ENCODE measurements at regions not wholly inside any gene's neighbourhood (a gene's known extent, or its start where the extent isn't known, plus 50 kb on each side); places are given as distances from the start of the nearest gene placed in this dataset.
A peak's percentile ranks its signal among the peaks of the same experiment; 100 is the strongest.

DNA sequence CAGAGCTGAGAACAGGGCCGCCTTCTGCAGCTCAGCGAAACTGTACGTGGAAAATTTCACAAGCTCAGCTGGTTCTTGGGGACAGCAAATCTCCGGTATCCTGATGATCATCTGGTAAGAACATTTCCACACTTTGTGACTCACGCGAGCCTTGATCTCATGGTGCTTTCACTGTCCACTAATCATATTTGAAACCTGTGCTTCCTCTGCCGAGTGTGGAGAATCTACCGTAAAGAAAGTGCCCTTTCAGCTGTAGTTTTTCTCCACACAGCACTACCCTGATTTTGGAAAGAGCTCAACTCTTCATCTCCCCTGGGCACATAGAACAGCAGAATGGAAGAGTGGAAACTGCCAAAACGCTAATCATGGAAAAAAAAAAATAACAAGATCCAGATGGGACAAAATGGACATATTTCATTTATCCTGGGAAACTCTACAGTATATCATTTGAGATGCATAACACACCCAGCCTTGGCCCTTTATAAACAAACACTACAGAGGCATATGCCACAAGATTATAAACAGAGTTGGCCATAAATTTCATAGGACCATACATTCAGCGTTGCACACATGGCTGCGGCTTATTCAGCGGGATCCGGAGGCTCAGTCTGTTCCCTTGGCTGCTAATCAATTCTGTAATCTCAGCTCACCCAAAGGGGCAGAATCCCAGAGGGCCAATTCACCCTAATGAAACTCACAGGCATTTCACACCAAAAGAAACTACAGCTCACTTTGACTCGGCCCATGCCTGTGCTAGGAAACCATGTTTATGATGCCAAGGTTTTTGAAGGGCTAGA lies 434.5 kb downstream of the HDGFL1 start:
- no peaks in the 10 kb centered on the region for H3K4me1 ChIP-seq (ENCODE audit: control insufficient read depth, insufficient read depth, low read length)
- no peak overlapping the region for H3K4me3 ChIP-seq (ENCODE audit: low read depth, low read length)
- H3K36me3 ChIP-seq (ENCODE audit: control insufficient read depth in 2 of 2, insufficient read depth in 1 of 2, low read length in 2 of 2): no peaks in the 10 kb centered on the region
- ChIA-PET POLR2A (no interaction called here), CTCF (interaction anchor here (0.6 kb wide), 1 partner anchor 97 kb away, joined by 3 read pairs; no protein-coding TSS in a partner anchor)
- peak; percentile 56; the same call in 1 of the 2 replicates for TF ChIP-seq ZNF561 (tag by site-specific recombination; IDR thresholded peaks at IDR 0.05; ENCODE audit: borderline replicate concordance)
- TF ChIP-seq FEZF1 (tag by site-specific recombination; IDR thresholded peaks at IDR 0.05): peak; percentile 67
- TF ChIP-seq, protein P1, sequence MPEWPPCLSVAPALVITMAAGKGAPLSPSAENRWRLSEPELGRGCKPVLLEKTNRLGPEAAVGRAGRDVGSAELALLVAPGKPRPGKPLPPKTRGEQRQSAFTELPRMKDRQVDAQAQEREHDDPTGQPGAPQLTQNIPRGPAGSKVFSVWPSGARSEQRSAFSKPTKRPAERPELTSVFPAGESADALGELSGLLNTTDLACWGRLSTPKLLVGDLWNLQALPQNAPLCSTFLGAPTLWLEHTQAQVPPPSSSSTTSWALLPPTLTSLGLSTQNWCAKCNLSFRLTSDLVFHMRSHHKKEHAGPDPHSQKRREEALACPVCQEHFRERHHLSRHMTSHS (tag by site-specific recombination; IDR thresholded peaks at IDR 0.05): no peak
- H3K9me3 ChIP-seq (ENCODE audit: control insufficient read depth, insufficient read depth, low read depth, low read length): no peaks in the 10 kb centered on the region
- H3K27ac ChIP-seq (ENCODE audit: extremely low read depth, low read depth, low read length): no peak overlapping the region

GRCh38 chr6:23006656-23007055 lies 437.3 kb downstream of the HDGFL1 start:
- Histone ChIP-seq H3K27ac (ENCODE audit: extremely low read depth, low read depth, low read length) (no peak overlapping the region), H3K36me3 (ENCODE audit: control insufficient read depth in 2 of 2, insufficient read depth in 1 of 2, low read length in 2 of 2) (no peaks in the 10 kb centered on the region), H3K9me3 (ENCODE audit: control insufficient read depth, insufficient read depth, low read depth, low read length) (no peaks in the 10 kb centered on the region), H3K4me1 (ENCODE audit: control insufficient read depth, insufficient read depth, low read length) (no peaks in the 10 kb centered on the region), H3K4me3 (ENCODE audit: low read depth, low read length) (no peak overlapping the region)
- CTCF ChIA-PET: no interaction called here
- POLR2A ChIA-PET: no interaction called here
- TF ChIP-seq ZNF146 (tag by site-specific recombination; IDR thresholded peaks at IDR 0.05) (no peak), ZNF302 (tag by site-specific recombination; IDR thresholded peaks at IDR 0.05; ENCODE audit: low read depth) (no peak), SCRT2 (tag by site-specific recombination; IDR thresholded peaks at IDR 0.05) (no peak), KLF1 (tag by site-specific recombination; IDR thresholded peaks at IDR 0.05) (no peak), ZNF558 (tag by site-specific recombination; IDR thresholded peaks at IDR 0.05) (no peak), ZNF600 (tag by site-specific recombination; IDR thresholded peaks at IDR 0.05) (no peak), ZFP3 (tag by site-specific recombination; IDR thresholded peaks at IDR 0.05; ENCODE audit: low read depth) (no peak), KLF10 (tag by site-specific recombination; IDR thresholded peaks at IDR 0.05) (no peak), ZBTB8A (tag by site-specific recombination; IDR thresholded peaks at IDR 0.05) (no peak), ZNF10 (tag by site-specific recombination; IDR thresholded peaks at IDR 0.05) (no peak), ZNF658 (tag by site-specific recombination; IDR thresholded peaks at IDR 0.05) (no peak), ZNF394 (tag by site-specific recombination; IDR thresholded peaks at IDR 0.05; ENCODE audit: borderline replicate concordance) (no peak), OVOL3 (tag by site-specific recombination; IDR thresholded peaks at IDR 0.05) (no peak), ZXDB (tag by site-specific recombination; IDR thresholded peaks at IDR 0.05) (no peak), PRDM1 (tag by site-specific recombination; IDR thresholded peaks at IDR 0.05) (no peak), ZNF776 (tag by site-specific recombination; IDR thresholded peaks at IDR 0.05; ENCODE audit: borderline replicate concordance) (no peak)
- TF ChIP-seq, protein P2, sequence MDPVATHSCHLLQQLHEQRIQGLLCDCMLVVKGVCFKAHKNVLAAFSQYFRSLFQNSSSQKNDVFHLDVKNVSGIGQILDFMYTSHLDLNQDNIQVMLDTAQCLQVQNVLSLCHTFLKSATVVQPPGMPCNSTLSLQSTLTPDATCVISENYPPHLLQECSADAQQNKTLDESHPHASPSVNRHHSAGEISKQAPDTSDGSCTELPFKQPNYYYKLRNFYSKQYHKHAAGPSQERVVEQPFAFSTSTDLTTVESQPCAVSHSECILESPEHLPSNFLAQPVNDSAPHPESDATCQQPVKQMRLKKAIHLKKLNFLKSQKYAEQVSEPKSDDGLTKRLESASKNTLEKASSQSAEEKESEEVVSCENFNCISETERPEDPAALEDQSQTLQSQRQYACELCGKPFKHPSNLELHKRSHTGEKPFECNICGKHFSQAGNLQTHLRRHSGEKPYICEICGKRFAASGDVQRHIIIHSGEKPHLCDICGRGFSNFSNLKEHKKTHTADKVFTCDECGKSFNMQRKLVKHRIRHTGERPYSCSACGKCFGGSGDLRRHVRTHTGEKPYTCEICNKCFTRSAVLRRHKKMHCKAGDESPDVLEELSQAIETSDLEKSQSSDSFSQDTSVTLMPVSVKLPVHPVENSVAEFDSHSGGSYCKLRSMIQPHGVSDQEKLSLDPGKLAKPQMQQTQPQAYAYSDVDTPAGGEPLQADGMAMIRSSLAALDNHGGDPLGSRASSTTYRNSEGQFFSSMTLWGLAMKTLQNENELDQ (tag by site-specific recombination; IDR thresholded peaks at IDR 0.05; ENCODE audit: low read depth): no peak

DNA sequence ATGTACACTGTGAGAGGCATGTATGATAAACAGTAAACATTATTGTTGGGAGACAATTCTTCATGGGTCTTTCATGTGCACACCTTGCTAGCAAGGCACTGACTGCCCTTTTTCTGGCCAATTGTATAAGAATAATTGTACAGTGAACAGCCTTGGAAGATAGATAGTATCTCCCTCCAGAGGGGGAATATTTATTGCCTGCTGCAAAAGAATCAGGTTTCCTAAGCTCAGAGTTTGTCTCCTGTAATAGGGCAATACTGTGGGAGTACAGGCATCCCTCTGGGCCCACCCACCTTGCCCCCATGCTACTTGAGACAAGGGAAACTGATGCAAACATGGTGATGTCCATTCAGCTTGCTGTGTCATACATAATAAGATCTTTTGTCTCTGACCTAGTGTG lies 442.2 kb downstream of the HDGFL1 start:
- Histone ChIP-seq H3K9me3 (ENCODE audit: control insufficient read depth, insufficient read depth, low read depth, low read length) (no peaks in the 10 kb centered on the region), H3K4me1 (ENCODE audit: control insufficient read depth, insufficient read depth, low read length) (no peaks in the 10 kb centered on the region), H3K27ac (ENCODE audit: extremely low read depth, low read depth, low read length) (no peak overlapping the region), H3K4me3 (ENCODE audit: low read depth, low read length) (no peak overlapping the region), H3K36me3 (ENCODE audit: control insufficient read depth in 2 of 2, insufficient read depth in 1 of 2, low read length in 2 of 2) (no peaks in the 10 kb centered on the region)
- CTCF ChIA-PET: interaction anchor here (0.5 kb wide), 1 partner anchor 108 kb away, joined by 3 read pairs; no protein-coding TSS in a partner anchor
- POLR2A ChIA-PET: no interaction called here
- TF ChIP-seq, protein P1 (tag by site-specific recombination; IDR thresholded peaks at IDR 0.05): no peak
- no peak for TF ChIP-seq GLI2 (tag by site-specific recombination; IDR thresholded peaks at IDR 0.05; ENCODE audit: borderline replicate concordance, low read depth)
- TF ChIP-seq ZBTB10 (tag by site-specific recombination; IDR thresholded peaks at IDR 0.05): no peak
- no peak for TF ChIP-seq HIC1 (tag by site-specific recombination; IDR thresholded peaks at IDR 0.05)
- no peak for TF ChIP-seq ZNF558 (tag by site-specific recombination; IDR thresholded peaks at IDR 0.05)
